HG03139 (cell line): ENCODE measurements at regions not wholly inside any gene's neighbourhood (a gene's known extent, or its start where the extent isn't known, plus 50 kb on each side); places are given as distances from the start of the nearest gene placed in this dataset.
"Not testable (repeated sequence)": the region's sequence is repeated elsewhere in the genome, so short reads cannot be mapped to it uniquely, and the experiment has no call there.

Source experiments
- ATAC-seq: cut with Tn5 transposase; IDR thresholded peaks from one replicate; pipeline ENCODE4 v1.9.1; 2021; ENCODE audit not compliant: unreplicated experiment

- ATAC-seq, result no peak
Measured at GRCh38 chr10:33009244-33010131, 51.5 kb upstream of the ITGB1 start.

GRCh38 chr10:33008499-33009243, 50.6 kb upstream of the ITGB1 start:
- no peak for ATAC-seq

- not testable (repeated sequence) for ATAC-seq
Measured at GRCh38 chr10:33007731-33008381, 49.8 kb upstream of the ITGB1 start.
